GM19328 (cell line): ENCODE measurements at regions not wholly inside any gene's neighbourhood (a gene's known extent, or its start where the extent isn't known, plus 50 kb on each side); places are given as distances from the start of the nearest gene placed in this dataset.

Source experiments
- ATAC-seq: cut with Tn5 transposase; IDR thresholded peaks from one replicate; pipeline ENCODE4 v1.9.1; 2021; ENCODE audit warnings: mild to moderate bottlenecking, moderate library complexity; ENCODE audit not compliant: unreplicated experiment

DNA sequence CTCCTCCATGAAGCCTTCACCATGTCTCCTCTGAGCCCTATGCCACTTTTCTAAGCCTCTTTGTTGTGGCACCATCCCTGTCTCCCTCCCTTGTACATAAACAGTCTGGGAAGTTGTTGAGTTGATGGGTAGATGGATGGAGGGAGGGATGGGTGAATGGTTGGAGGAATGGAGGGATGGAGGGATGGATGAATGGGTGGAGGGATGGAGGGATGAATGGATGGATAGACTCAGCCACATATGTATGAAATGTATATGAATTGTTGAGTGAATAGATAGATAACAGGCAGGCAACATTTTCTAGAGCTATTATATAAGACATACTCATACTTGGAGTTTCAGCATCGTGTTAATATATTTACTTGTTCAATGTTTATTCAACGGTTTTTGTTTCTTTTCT is 58.3 kb upstream of the HES1 start:
- ATAC-seq = no peak

DNA sequence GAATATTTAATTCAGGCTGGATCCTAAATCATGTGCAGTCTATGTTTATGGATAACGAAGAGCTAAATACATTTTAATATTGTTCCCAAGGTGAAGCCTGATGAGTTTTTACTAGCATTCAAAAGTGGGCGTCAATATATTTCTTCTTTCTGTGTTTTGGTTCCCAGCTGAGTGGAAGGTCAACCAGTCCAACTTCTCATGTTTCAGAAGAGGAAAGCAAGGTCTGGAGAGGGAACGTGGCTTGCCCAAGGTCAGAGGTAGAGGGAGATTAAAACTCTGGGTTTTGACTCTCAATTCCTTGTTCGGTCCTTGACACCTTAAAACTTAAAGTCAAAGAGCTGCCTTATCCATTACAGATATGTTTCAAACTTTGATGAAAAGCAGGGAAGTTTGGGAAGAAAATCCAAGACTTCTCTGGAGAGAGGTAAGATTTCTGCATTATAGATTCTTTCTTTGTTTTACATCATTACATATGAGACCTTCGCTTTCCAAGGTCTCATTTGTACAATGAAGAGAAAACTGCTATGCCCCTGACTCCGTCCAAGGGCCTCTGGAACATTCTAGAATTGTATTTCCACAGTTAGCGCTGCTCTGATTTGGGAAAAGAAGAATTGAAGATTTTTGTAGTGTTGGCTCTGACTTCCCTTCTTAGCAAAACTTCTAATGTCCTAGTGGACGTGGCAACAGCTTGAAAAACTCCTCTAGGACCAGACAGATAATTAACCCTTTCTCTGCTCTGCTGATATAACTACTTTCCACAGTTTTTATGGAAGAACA is 57.7 kb upstream of the HES1 start:
- ATAC-seq = no peak

DNA sequence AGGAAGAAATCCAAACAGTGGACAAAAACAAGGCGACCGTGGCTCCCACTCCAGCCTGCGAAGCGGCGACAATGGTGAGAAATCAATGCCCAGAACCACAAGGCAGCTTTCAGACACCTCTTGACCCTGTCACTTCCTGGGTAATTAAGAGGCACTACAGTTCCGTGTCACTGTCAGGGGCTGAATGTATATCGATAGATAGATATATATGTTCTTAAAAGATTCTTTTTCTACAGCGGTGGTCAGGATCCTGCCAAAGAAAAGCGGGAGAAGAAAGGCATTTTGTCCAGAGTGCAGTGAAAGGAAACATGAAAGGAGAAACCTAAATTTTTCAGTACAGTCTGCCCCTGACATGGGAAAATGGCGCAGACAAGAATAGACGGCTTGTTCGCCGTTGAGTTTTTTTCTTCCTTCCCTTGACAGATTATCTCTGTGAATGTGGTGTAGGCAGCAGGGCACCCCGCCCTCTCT is 56.2 kb upstream of the HES1 start:
- ATAC-seq = no peak

DNA sequence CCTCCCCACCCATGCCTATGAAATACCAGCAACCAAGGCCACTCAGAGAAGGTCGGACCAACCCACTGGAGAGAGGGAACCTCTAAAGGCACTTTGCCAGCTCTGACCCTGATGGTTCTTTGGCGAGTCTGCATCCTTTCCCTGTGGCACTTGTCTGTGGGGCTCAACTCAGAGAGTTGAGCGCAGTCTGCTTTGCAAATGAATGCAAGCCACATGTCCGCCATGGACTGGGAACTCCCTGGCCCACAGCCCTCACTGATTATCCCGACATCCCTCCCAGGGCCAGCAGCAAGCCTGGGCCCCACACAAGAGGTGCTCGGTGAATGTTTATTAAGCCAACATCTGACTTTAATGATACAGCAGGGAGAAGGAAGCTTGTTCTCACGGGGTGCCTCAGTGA is 55.5 kb upstream of the HES1 start:
- no peak for ATAC-seq

DNA sequence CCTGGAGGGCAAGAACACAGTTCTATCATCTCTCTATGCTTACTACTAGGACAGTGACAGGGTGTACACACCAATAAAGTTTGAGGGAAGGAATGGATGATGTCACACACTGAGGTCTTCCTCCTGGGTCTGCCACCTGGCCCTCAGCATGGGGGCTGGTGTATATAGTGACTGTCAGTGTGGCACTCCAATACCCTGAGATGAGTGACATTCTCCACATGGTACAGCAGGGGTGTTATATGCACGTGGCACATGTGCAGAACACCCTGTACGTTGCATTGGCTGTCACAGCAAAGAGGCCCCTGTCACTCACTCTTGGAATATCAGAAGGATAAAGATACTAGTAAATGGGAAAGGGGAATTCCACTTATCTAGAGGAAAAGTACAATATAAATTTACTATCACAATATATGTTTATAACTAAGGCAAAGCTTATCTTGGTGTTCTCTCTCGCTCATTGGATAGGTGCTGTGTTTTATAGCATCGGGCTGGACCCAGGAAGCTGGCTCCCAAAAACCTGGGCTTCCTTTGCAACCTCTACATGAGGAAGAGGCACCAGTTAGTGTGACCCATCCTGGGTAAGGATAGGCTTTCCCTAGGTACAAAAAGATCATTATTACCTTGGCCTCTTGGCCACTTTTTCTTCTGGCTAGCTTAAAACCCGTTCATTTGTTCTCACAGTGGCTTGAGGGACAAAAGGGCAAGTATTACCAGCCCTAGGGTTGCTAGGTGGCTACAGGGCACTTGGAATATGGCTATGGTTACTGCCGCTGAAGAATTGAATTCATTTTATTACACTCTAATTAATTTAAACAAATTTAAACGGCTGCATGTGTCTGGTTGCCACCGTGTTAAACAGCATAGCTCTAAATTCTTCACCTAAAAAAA is 54.8 kb upstream of the HES1 start:
- no peak for ATAC-seq

DNA sequence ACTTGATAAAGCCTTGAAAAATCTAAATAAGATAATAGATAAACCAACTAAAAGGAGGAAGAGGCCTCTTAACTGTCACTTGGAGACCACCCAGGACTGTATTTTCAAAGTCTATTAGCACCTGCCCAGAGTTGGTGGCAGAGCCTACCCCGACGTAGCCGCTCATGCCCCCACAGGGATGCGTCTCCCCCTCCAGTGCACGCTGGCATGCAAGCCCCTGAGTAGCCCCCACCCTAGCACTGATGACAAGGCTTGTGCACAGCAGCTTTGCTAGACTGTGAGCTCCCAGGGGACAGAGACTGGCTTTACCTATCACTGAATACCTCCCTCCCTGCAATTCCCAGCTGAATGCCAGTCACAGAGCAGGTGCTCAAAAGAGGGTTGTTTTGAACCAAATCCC is 54.1 kb upstream of the HES1 start:
- no peak for ATAC-seq

DNA sequence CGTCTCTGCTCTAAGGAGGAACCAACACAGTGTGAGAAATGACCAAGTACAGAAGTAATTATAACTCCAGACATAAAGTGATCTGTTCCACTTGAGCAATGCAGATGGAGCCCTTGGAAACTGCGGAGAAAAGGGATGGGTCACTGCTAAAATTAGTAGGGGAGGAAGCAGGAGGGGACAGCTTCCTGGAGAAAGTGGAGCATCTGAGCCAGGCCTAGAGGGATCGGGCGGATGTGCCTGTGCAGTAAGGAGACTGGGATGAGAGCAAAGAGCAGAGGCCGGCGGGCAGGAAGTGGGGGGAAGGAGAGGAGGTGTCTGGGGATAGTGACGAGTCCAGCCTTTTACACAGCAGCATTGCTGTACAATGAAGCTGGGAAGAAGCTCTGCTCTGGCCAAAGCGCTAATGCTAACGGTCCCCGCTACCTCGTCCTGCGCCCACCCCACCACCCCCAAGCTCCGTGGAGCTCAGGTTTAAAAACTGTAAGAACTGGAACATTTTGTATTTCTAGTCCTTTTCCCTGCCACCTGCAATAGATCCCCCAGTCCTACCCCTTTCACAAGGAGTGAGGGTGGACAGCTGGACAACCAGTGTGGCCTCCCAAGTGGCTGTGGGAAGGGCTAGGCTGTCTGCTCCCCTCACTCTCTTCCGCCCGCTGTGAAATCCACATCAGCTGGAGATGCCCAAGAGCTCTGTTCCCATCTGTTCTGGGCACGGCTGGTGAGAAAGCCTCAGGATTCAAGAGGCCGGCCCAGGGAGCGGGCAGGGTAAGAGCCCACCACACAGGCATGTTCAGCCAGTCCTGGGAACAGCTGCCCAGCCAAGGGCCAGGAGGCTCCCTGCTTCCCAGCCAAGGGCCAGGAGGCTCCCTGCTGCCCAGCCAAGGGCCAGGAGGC is 53.0 kb upstream of the HES1 start:
- no peak for ATAC-seq

DNA sequence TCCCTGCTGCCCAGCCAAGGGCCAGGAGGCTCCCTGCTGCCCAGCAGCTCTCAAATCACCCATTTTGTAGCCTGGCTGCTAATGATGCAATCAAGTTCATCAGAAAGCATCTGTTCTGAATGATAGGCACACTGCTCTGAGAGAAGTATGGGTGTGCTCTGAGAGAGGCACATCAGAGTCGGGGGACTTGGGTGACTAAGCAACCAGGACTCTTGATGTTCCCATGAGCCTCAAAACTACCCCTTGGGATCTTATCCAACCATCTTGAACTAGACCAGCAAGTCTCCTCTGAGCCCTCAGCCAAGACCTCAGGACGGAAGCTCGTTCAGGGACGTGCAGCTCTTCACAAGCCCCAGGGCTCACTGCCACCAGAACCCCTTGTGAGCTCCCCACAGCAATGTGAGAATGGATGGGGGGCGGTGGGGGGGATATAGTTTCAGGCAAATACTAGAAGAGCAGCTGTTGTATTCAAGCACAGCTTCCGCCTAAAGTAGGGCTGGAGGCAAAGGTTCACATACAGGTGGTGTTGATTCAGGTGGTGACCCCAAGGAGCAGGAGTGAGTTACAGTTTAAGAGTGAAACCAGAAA is 52.2 kb upstream of the HES1 start:
- ATAC-seq = peak; percentile 20

DNA sequence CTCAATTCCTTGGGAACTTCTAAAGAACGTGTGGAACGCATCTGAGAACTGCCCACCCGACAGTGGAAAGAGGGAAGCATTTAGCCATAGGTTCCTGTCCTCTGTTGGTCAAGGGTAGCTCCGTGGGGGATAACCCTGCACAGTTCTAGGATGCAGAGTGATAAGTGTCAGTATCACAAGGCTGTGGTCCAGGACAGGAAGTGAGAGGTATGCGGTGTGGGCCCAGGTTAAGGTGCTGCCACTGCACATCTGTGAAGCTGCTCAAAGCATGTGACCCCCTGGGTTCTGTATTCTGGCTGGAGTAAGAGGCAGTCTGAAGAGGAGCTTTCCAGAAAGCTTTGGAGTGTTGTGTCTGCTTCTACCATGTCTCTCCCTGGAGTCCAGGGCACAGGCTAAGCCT is 51.7 kb upstream of the HES1 start:
- ATAC-seq = peak; percentile 87
